Lung (tissue), 11 donors: ENCODE measurements at regions not wholly inside any gene's neighbourhood (a gene's known extent, or its start where the extent isn't known, plus 50 kb on each side); places are given as distances from the start of the nearest gene placed in this dataset.
"Not testable (repeated sequence)": the region's sequence is repeated elsewhere in the genome, so short reads cannot be mapped to it uniquely, and the experiment has no call there.

Source experiments
- ATAC-seq: fragments of 200-7000 bp; cut with Tn5 transposase; one replicate; pipeline ENCODE4 v1.9.1; 2020; ENCODE audit warnings: moderate number of reproducible peaks; ENCODE audit not compliant: insufficient read depth, low FRiP score
- DNase-seq, 3 donors: peaks; one replicate each; pipeline ENCODE4 v3.0.0-alpha.2; 2013 to 2017
- H3K27ac ChIP-seq, 2 donors: one replicate each; pipeline ENCODE4 v1.5.1; 2013; ENCODE audit warnings: mild to moderate bottlenecking in 2 of 2, moderate library complexity in 2 of 2, control low read depth in 1 of 2, inconsistent platforms in 1 of 2, low read depth in 1 of 2, low read length in 1 of 2
- H3K27me3 ChIP-seq, 3 donors: one replicate each; pipeline ENCODE4 v1.5.1; 2013; ENCODE audit warnings: low read length in 2 of 3; ENCODE audit not compliant: control insufficient read depth in 3 of 3, insufficient read depth in 3 of 3
- H3K36me3 ChIP-seq, 4 donors: one replicate each; pipeline ENCODE4 v1.5.1; 2013; ENCODE audit warnings: low read length in 4 of 4, mild to moderate bottlenecking in 1 of 4, moderate library complexity in 1 of 4; ENCODE audit not compliant: control insufficient read depth in 4 of 4, insufficient read depth in 4 of 4
- H3K4me1 ChIP-seq, 5 donors: one replicate each; pipeline ENCODE4 v1.5.1; 2013; ENCODE audit warnings: low read length in 5 of 5, mild to moderate bottlenecking in 2 of 5, moderate library complexity in 1 of 5; ENCODE audit not compliant: control insufficient read depth in 5 of 5, insufficient read depth in 5 of 5
- H3K4me3 ChIP-seq: one replicate; pipeline ENCODE4 v1.5.1; 2013; ENCODE audit warnings: mild to moderate bottlenecking, control low read depth, moderate library complexity
- H3K9ac ChIP-seq, 2 donors: one replicate each; pipeline ENCODE4 v1.5.1; 2013; ENCODE audit warnings: low read length in 2 of 2, control low read depth in 1 of 2; ENCODE audit not compliant: insufficient read depth in 1 of 2
- H3K9me3 ChIP-seq, 4 donors: one replicate each; pipeline ENCODE4 v1.5.1; 2013; ENCODE audit warnings: low read length in 3 of 4, mild to moderate bottlenecking in 1 of 4, moderate library complexity in 1 of 4; ENCODE audit not compliant: control insufficient read depth in 4 of 4, insufficient read depth in 3 of 4
- CTCF ChIP-seq: IDR thresholded peaks from 2 replicates; pipeline ENCODE4 v1.5.1; 2012; ENCODE audit warnings: mild to moderate bottlenecking; ENCODE audit errors: control extremely low read depth, extremely low read depth
- WGBS, 2 donors: extraction: QIAGEN DNeasy Blood & Tissue Kit; methylation state at CpG; one replicate each; pipeline ENCODE4 v1.1.7; 2013; 5-methylcytosine and 5-hydroxymethylcytosine counted together
- donor health status: control.
- donor health status: control.
- donor health status: Bipolar disorder and iron deficiency.
- donor health status: healthy.
- donor health status: DM: yes; HTN: yes; CAD: no.

GRCh38 chr12:105897311-105897725 lies 241.4 kb downstream of the NUAK1 start:
- no peak overlapping the region for H3K9ac ChIP-seq
- H3K36me3 ChIP-seq = no peaks in the 10 kb centered on the region
- ATAC-seq (no peak), DNase-seq (no peak)
- peaks cover 0 to 6% (median 0%) of the 10 kb centered on the region in 5 donors for H3K4me1 ChIP-seq
- 58 to 67% methylated on average over 1 of the region's 1 CpG for WGBS, 2 donors
- H3K27me3 ChIP-seq = no peaks in the 10 kb centered on the region
- no peak overlapping the region for H3K27ac ChIP-seq
- no peak overlapping the region for H3K4me3 ChIP-seq
- no peak for TF ChIP-seq CTCF
- H3K9me3 ChIP-seq = peaks cover 0 to 1% (median 0%) of the 10 kb centered on the region in 4 donors

GRCh38 chr12:105898271-105898670 lies 240.5 kb downstream of the NUAK1 start:
- H3K9me3 ChIP-seq, H3K4me3 ChIP-seq, H3K27ac ChIP-seq, ATAC-seq, H3K36me3 ChIP-seq, H3K27me3 ChIP-seq, H3K4me1 ChIP-seq, DNase-seq, H3K9ac ChIP-seq: not testable (repeated sequence)
- WGBS, 2 donors = 84 to 89% methylated on average over 6 of the region's 6 CpGs

- ATAC-seq (no peak), DNase-seq (peak in 1 of 3 donors; percentile 12)
- Histone ChIP-seq H3K27ac (no peak overlapping the region), H3K9ac (no peak overlapping the region), H3K27me3 (no peaks in the 10 kb centered on the region), H3K4me3 (no peak overlapping the region), H3K36me3 (no peaks in the 10 kb centered on the region), H3K9me3 (peaks cover 0 to 1% (median 0%) of the 10 kb centered on the region in 4 donors), H3K4me1 (peaks cover 0 to 6% (median 0%) of the 10 kb centered on the region in 5 donors)
- no peak for TF ChIP-seq CTCF
- WGBS, 2 donors = 55 to 62% methylated on average over 5 of the region's 5 CpGs
Measured at GRCh38 chr12:105899589-105899988, 239.2 kb downstream of the NUAK1 start.

GRCh38 chr12:105906561-105906960 lies 232.2 kb downstream of the NUAK1 start:
- ATAC-seq = no peak
- no peak overlapping the region for H3K27ac ChIP-seq
- DNase-seq = no peak
- no peaks in the 10 kb centered on the region for H3K36me3 ChIP-seq
- WGBS, 2 donors = 76 to 89% methylated on average over 1 of the region's 1 CpG
- H3K4me3 ChIP-seq = no peak overlapping the region
- no peaks in the 10 kb centered on the region for H3K4me1 ChIP-seq
- TF ChIP-seq CTCF = no peak
- no peak overlapping the region for H3K9ac ChIP-seq
- H3K27me3 ChIP-seq = no peaks in the 10 kb centered on the region
- no peaks in the 10 kb centered on the region for H3K9me3 ChIP-seq
